HFF-Myc (cell line): ENCODE measurements at regions not wholly inside any gene's neighbourhood (a gene's known extent, or its start where the extent isn't known, plus 50 kb on each side); places are given as distances from the start of the nearest gene placed in this dataset.

Experiments
- DNase-seq: peaks from one replicate; pipeline ENCODE4 v3.0.0-alpha.2; 2011; ENCODE audit warnings: low read depth; ENCODE audit errors: extremely low read depth
- H3K4me3 ChIP-seq: replicated peaks from 2 replicates; pipeline ENCODE4 v1.5.1; 2011; ENCODE audit warnings: low read depth, mild to moderate bottlenecking, control low read depth, low read length
- CTCF ChIP-seq: IDR thresholded peaks from 2 replicates; pipeline ENCODE4 v1.5.1; 2012; ENCODE audit warnings: mild to moderate bottlenecking, low read depth, low read length, control low read depth; ENCODE audit errors: missing control alignments

DNA sequence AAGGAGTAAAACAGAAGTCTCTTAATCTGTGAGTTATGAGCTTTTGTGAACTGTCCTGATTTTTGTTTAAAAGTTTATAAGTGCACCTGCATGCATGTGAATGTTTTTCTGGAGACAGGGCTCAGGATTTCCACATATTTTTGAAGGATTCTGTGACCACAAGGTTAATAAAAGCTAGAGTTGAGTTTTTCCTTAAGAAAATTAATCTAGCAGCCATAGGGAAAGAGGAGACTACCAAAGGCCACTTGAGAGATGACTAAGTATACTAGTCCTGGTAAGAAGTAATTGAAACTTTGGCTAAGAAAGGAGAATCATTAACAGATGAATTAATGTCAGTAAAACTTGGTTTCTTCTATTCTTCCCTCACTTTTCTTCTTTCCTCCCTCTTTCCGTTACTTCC, 176.8 kb upstream of the EPHA3 start:
- DNase-seq, result no peak
- no peak overlapping the region for H3K4me3 ChIP-seq
- TF ChIP-seq CTCF, result no peak

DNA sequence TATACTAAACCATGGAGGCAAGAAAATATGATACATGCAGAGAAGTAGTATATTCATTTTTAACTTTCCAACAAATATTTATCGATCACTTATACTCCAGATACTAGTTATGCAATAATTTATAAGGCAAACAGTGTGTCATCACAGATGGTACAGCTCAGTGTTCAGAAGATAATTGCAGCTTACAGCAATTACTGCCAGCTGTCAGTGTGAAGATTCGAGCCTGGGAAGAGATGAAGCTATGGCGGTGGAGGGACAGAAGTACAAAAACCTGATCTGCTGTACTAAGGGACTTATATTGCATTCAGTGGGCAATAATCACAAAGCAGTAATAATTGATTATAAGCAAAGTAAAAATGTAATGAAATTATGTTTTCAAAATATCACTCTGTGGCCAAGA, 170.6 kb upstream of the EPHA3 start:
- no peak for DNase-seq
- H3K4me3 ChIP-seq, result no peak overlapping the region
- no peak for TF ChIP-seq CTCF

GRCh38 chr3:88940296-88940695, 167.1 kb upstream of the EPHA3 start:
- no peak for TF ChIP-seq CTCF
- no peak for DNase-seq
- H3K4me3 ChIP-seq, result no peak overlapping the region

GRCh38 chr3:88947013-88947412, 160.4 kb upstream of the EPHA3 start:
- no peak overlapping the region for H3K4me3 ChIP-seq
- no peak for DNase-seq
- TF ChIP-seq CTCF, result no peak

GRCh38 chr3:88954853-88955252, 152.6 kb upstream of the EPHA3 start:
- no peak for TF ChIP-seq CTCF
- H3K4me3 ChIP-seq, result no peak overlapping the region
- no peak for DNase-seq

- no peak overlapping the region for H3K4me3 ChIP-seq
- no peak for DNase-seq
- no peak for TF ChIP-seq CTCF
Observed at GRCh38 chr3:88955274-88955673, 152.1 kb upstream of the EPHA3 start.

DNA sequence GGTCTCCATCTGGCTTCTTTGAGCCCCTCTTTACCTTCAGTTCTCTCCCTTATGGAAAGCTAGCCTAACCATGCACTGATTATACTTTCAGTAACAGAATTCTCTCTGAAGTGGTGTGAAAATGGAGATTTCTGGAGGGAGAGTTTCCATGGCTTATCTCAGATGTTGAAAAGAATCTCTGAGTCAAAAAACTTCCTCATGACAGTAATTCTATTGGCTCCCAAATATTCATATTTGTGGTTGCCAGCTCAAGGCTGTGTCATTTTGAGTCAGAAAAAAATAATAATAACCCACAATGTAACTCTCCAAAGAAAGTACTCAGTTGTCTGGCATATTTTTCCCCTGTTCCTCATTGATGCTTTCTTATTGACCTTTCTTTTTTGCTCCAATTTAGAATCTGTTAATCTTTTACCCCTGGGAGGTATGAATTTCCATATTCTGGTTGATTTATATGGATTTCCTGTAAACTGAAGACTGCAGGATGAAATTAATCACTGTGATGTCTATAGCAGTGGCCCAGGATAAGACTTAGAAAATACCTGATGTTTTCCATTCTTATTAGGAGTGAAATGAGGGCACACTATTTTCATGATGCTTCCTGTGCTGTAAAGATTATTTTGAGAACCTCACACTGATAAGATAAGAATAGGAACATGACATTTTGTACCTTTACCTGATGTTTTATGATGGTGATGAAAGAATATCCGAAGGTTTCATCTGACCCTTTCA, 149.5 kb upstream of the EPHA3 start:
- TF ChIP-seq CTCF, result no peak
- peak; percentile 11 for DNase-seq
- H3K4me3 ChIP-seq, result no peak overlapping the region
